SK-N-SH (cell line): ENCODE measurements at regions not wholly inside any gene's neighbourhood (a gene's known extent, or its start where the extent isn't known, plus 50 kb on each side); places are given as distances from the start of the nearest gene placed in this dataset.

Experiments used
- CTCF ChIA-PET: fragments of 300-600, 350-600 bp; formaldehyde crosslinking; extraction: SDS; loops from one replicate; lab custom pipeline; 2021; lab: Yijun Ruan, JAX
- POLR2A ChIA-PET: fragments of 350-600 bp; sonication (Branson Sonifier 250); formaldehyde crosslinking; extraction: SDS; loops from one replicate; lab custom pipeline; 2020; ENCODE audit warnings: antibody characterized with exemption, inconsistent platforms; lab: Yijun Ruan, JAX
- DNase-seq: peaks from one replicate; pipeline ENCODE4 v3.0.0; 2012
- H2AFZ ChIP-seq: fragments of 200-600 bp; sonication (generic); 2 replicates; pipeline ENCODE4 v1.8.1; 2016; ENCODE audit warnings: antibody characterized with exemption, mild to moderate bottlenecking, low read depth
- H3F3A ChIP-seq: fragments of 200-600 bp; sonication (generic); replicated peaks from 2 replicates; pipeline ENCODE3; 2016; ENCODE audit warnings: antibody characterized with exemption, mild to moderate bottlenecking; ENCODE audit not compliant: insufficient read depth
- H3K27ac ChIP-seq, 2 experiments: fragments of 200-500 bp in 1 of 2; fragments of 200-600 bp in 1 of 2; sonication (Bioruptor generic) in 1 of 2; sonication (generic), shearing (Covaris generic) in 1 of 2; 2 replicates each; pipeline versions ENCODE4 v1.5.1 to v1.6.1; 2014 to 2016; ENCODE audit warnings: low read depth in 2 of 2, inconsistent platforms in 1 of 2, low read length in 1 of 2, mild to moderate bottlenecking in 1 of 2, mixed read lengths in 1 of 2
- H3K27me3 ChIP-seq: fragments of 200-600 bp; sonication (generic), shearing (Covaris generic); 2 replicates; pipeline ENCODE4 v1.6.1; 2016; ENCODE audit warnings: mixed run types; ENCODE audit not compliant: insufficient read depth
- H3K36me3 ChIP-seq, 2 experiments: fragments of 200-500 bp in 1 of 2; fragments of 200-600 bp in 1 of 2; sonication (Bioruptor generic) in 1 of 2; sonication (generic) in 1 of 2; replicated peaks in 1 of 2; 2 replicates each; pipeline versions ENCODE3 to v1.5.1; 2014 to 2016; ENCODE audit warnings: low read length in 1 of 2, mild to moderate bottlenecking in 1 of 2; ENCODE audit not compliant: insufficient read depth in 2 of 2, control insufficient read depth in 1 of 2
- H3K4me1 ChIP-seq, 2 experiments: fragments of 200-500 bp in 1 of 2; fragments of 200-600 bp in 1 of 2; sonication (Bioruptor generic) in 1 of 2; sonication (generic), shearing (Covaris generic) in 1 of 2; 2 replicates each; pipeline versions ENCODE4 v1.5.1 to v1.6.1; 2014 to 2016; ENCODE audit warnings: low read depth in 1 of 2, low read length in 1 of 2, mixed run types in 1 of 2; ENCODE audit not compliant: insufficient read depth in 2 of 2, control insufficient read depth in 1 of 2
- H3K4me2 ChIP-seq: fragments of 200-600 bp; sonication (generic), shearing (Covaris generic); 2 replicates; pipeline ENCODE4 v1.6.1; 2017; ENCODE audit warnings: mixed run types
- H3K4me3 ChIP-seq, 2 experiments: fragments of 200-500 bp in 1 of 2; fragments of 200-600 bp in 1 of 2; sonication (Bioruptor generic) in 1 of 2; sonication (generic), shearing (Covaris generic) in 1 of 2; 2 replicates each; pipeline versions ENCODE4 v1.5.1 to v1.8.1; 2014 to 2016; ENCODE audit warnings: low read depth in 2 of 2, inconsistent platforms in 1 of 2, low read length in 1 of 2, mild to moderate bottlenecking in 1 of 2, mixed read lengths in 1 of 2, moderate library complexity in 1 of 2
- H3K79me2 ChIP-seq: fragments of 200-600 bp; sonication (generic); 2 replicates; pipeline ENCODE4 v1.8.1; 2017; ENCODE audit warnings: mild to moderate bottlenecking; ENCODE audit not compliant: insufficient read depth
- H3K9ac ChIP-seq: fragments of 200-600 bp; sonication (generic); 2 replicates; pipeline ENCODE4 v1.6.1; 2017; ENCODE audit warnings: mixed run types
- H3K9me2 ChIP-seq: fragments of 200-600 bp; sonication (generic); 2 replicates; pipeline ENCODE4 v1.6.1; 2017; ENCODE audit warnings: mixed run types
- H3K9me3 ChIP-seq: fragments of 200-600 bp; sonication (generic); 2 replicates; pipeline ENCODE4 v1.6.1; 2017; ENCODE audit warnings: mixed run types, mild to moderate bottlenecking, moderate library complexity
- H4K20me1 ChIP-seq: fragments of 200-600 bp; sonication (generic); 2 replicates; pipeline ENCODE4 v1.6.1; 2017; ENCODE audit warnings: mild to moderate bottlenecking, mixed run types; ENCODE audit not compliant: insufficient read depth
- ELF1 ChIP-seq: IDR thresholded peaks from 2 replicates; pipeline ENCODE4 v1.4.0; 2012
- EP300 ChIP-seq, 2 experiments: IDR thresholded peaks; 2 replicates each; pipeline versions ENCODE4 v1.4.0 to v1.6.1; 2012; ENCODE audit warnings: borderline replicate concordance in 1 of 2, low read depth in 1 of 2, low read length in 1 of 2
- FOXM1 ChIP-seq: IDR thresholded peaks from 2 replicates; pipeline ENCODE4 v1.4.0; 2012; ENCODE audit warnings: low read depth, mild to moderate bottlenecking
- GATA2 ChIP-seq: sonication (generic); formaldehyde crosslinking; IDR thresholded peaks from 2 replicates; pipeline ENCODE4 v1.5.0; 2020; ENCODE audit warnings: mild to moderate bottlenecking, missing genetic modification reagents
- MXI1 ChIP-seq: IDR thresholded peaks from 2 replicates; pipeline ENCODE4 v1.6.1; 2012; ENCODE audit warnings: mild to moderate bottlenecking, low read depth, low read length, improper control_type of control experiment
- NFIC ChIP-seq: IDR thresholded peaks from 2 replicates; pipeline ENCODE4 v1.4.0; 2012; ENCODE audit warnings: borderline replicate concordance
- RAD21 ChIP-seq: IDR thresholded peaks from 2 replicates; pipeline ENCODE4 v1.6.1; 2012; ENCODE audit warnings: mild to moderate bottlenecking, low read length
- RCOR1 ChIP-seq: fragments of 150-350 bp; IDR thresholded peaks from 2 replicates; pipeline ENCODE4 v1.6.1; 2017; ENCODE audit warnings: antibody characterized with exemption, low read length
- RFX5 ChIP-seq: IDR thresholded peaks from 2 replicates; pipeline ENCODE4 v1.6.1; 2012; ENCODE audit warnings: mild to moderate bottlenecking, improper control_type of control experiment, low read length
- RXRA ChIP-seq: IDR thresholded peaks from 2 replicates; pipeline ENCODE4 v1.4.0; 2012; ENCODE audit warnings: low read depth, mild to moderate bottlenecking, borderline replicate concordance
- TAF1 ChIP-seq: IDR thresholded peaks from 2 replicates; pipeline ENCODE4 v1.6.1; 2012; ENCODE audit warnings: low read depth, mild to moderate bottlenecking, low read length, moderate library complexity, borderline replicate concordance
- WGBS: methylation state at CpG from one replicate; pipeline ENCODE4 v1.1.6; 2017; ENCODE audit warnings: low lambda C conversion rate; 5-methylcytosine and 5-hydroxymethylcytosine counted together
- TF ChIP-seq, protein P1 (sequence below): fragments of 200-600 bp; sonication (generic); IDR thresholded peaks from 2 replicates; pipeline ENCODE4 v1.6.1; 2017; ENCODE audit warnings: antibody characterized with exemption, mild to moderate bottlenecking, moderate library complexity
- TF ChIP-seq, protein P2 (sequence below): IDR thresholded peaks from 2 replicates; pipeline ENCODE4 v1.6.1; 2012; ENCODE audit warnings: mild to moderate bottlenecking, low read depth, low read length, moderate library complexity
- TF ChIP-seq, protein P3 (sequence below): IDR thresholded peaks from 2 replicates; pipeline ENCODE4 v1.4.0; 2012; ENCODE audit warnings: low read depth, borderline replicate concordance

DNA sequence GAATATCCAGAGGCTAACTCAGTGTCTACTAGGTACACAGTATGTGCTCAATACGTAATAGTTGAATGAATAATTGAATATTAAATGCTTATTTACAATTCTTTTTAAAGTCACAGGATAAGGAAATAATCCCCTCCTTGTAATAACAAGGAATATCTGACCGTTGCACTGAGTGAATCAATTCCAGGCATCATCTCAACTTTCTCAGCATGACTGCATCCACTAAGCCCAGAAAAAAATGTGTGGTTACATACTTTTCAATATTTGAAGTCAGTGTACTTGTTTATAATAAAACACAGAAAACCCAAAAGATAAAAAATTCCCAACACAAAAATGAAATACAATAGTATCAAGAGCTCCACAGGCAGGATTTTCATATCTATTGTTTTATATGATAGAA is 105.4 kb downstream of the TMEM144 start:
- Histone ChIP-seq H3K27ac (peak overlapping the region in 1 of 2 experiments; percentile 91; a peak in 2 of 4 replicates), H3K9me2 (no peaks in the 10 kb centered on the region), H3K4me1 (peaks cover 0 to 16% of the 10 kb centered on the region in 2 experiments; a peak in 1 of 4 replicates), H3K9ac (peak overlapping the region; percentile 1; the same call in 1 of the 2 replicates), H3K4me2 (no peak overlapping the region), H3K36me3 (no peaks in the 10 kb centered on the region), H4K20me1 (no peaks in the 10 kb centered on the region), H3F3A (peaks cover 18% of the 10 kb centered on the region), H3K4me3 (no peak overlapping the region), H3K79me2 (no peaks in the 10 kb centered on the region), H3K9me3 (no peaks in the 10 kb centered on the region), H2AFZ (peak overlapping the region; percentile 79), H3K27me3 (no peaks in the 10 kb centered on the region)
- TF ChIP-seq TAF1 (no peak), RXRA (no peak), MXI1 (no peak), RFX5 (no peak)
- TF ChIP-seq, protein P1, sequence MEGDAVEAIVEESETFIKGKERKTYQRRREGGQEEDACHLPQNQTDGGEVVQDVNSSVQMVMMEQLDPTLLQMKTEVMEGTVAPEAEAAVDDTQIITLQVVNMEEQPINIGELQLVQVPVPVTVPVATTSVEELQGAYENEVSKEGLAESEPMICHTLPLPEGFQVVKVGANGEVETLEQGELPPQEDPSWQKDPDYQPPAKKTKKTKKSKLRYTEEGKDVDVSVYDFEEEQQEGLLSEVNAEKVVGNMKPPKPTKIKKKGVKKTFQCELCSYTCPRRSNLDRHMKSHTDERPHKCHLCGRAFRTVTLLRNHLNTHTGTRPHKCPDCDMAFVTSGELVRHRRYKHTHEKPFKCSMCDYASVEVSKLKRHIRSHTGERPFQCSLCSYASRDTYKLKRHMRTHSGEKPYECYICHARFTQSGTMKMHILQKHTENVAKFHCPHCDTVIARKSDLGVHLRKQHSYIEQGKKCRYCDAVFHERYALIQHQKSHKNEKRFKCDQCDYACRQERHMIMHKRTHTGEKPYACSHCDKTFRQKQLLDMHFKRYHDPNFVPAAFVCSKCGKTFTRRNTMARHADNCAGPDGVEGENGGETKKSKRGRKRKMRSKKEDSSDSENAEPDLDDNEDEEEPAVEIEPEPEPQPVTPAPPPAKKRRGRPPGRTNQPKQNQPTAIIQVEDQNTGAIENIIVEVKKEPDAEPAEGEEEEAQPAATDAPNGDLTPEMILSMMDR = no peak
- ChIA-PET CTCF (interaction anchor here (0.6 kb wide), 1 partner anchor 262 kb away, joined by 3 read pairs; no protein-coding TSS in a partner anchor), POLR2A (no interaction called here)
- no peak for DNase-seq
- WGBS = 22% methylated on average over 2 of the region's 2 CpGs

DNA sequence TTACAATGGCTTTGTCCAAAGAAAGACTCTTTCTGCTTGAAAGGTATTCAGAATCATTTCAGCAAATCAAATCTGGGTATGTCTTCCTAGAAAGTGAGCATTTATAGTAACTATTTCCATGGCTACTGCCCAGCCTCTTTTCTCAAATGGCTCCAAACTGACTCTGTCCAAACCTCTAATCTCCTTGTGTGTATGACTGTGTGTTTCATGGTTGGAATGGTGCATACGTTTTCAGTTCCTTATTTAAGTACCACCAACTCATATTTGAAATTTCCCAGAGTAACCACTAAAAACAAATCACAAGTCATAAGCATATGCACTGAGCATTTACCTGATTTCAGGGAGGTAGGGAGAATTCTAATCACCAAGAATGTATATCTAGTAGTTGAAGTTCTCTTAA is 106.0 kb downstream of the TMEM144 start:
- Histone ChIP-seq H4K20me1 (no peaks in the 10 kb centered on the region), H3K4me2 (no peak overlapping the region), H3K4me1 (peaks cover 0 to 16% of the 10 kb centered on the region in 2 experiments; a peak in 1 of 4 replicates), H3K9me2 (no peaks in the 10 kb centered on the region), H2AFZ (peak overlapping the region; percentile 79), H3K9ac (no peak overlapping the region), H3F3A (peaks cover 18% of the 10 kb centered on the region), H3K27ac (peak overlapping the region in 1 of 2 experiments; percentile 91; a peak in 2 of 4 replicates), H3K36me3 (no peaks in the 10 kb centered on the region), H3K79me2 (no peaks in the 10 kb centered on the region), H3K9me3 (no peaks in the 10 kb centered on the region), H3K27me3 (no peaks in the 10 kb centered on the region), H3K4me3 (no peak overlapping the region)
- ChIA-PET CTCF (no interaction called here), POLR2A (no interaction called here)
- DNase-seq = no peak
- WGBS = 43% methylated on average over 1 of the region's 1 CpG
- TF ChIP-seq, protein P2, sequence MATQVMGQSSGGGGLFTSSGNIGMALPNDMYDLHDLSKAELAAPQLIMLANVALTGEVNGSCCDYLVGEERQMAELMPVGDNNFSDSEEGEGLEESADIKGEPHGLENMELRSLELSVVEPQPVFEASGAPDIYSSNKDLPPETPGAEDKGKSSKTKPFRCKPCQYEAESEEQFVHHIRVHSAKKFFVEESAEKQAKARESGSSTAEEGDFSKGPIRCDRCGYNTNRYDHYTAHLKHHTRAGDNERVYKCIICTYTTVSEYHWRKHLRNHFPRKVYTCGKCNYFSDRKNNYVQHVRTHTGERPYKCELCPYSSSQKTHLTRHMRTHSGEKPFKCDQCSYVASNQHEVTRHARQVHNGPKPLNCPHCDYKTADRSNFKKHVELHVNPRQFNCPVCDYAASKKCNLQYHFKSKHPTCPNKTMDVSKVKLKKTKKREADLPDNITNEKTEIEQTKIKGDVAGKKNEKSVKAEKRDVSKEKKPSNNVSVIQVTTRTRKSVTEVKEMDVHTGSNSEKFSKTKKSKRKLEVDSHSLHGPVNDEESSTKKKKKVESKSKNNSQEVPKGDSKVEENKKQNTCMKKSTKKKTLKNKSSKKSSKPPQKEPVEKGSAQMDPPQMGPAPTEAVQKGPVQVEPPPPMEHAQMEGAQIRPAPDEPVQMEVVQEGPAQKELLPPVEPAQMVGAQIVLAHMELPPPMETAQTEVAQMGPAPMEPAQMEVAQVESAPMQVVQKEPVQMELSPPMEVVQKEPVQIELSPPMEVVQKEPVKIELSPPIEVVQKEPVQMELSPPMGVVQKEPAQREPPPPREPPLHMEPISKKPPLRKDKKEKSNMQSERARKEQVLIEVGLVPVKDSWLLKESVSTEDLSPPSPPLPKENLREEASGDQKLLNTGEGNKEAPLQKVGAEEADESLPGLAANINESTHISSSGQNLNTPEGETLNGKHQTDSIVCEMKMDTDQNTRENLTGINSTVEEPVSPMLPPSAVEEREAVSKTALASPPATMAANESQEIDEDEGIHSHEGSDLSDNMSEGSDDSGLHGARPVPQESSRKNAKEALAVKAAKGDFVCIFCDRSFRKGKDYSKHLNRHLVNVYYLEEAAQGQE = no peak
- TF ChIP-seq EP300 (IDR thresholded peaks at IDR 0.05; ENCODE audit: borderline replicate concordance in 1 of 2, low read depth in 1 of 2, low read length in 1 of 2) (no peak), ELF1 (no peak), NFIC (no peak), RXRA (no peak), RCOR1 (no peak), RAD21 (no peak), TAF1 (no peak), FOXM1 (no peak), MXI1 (no peak), GATA2 (CRISPR knock-in tag) (no peak)
- TF ChIP-seq, protein P3, sequence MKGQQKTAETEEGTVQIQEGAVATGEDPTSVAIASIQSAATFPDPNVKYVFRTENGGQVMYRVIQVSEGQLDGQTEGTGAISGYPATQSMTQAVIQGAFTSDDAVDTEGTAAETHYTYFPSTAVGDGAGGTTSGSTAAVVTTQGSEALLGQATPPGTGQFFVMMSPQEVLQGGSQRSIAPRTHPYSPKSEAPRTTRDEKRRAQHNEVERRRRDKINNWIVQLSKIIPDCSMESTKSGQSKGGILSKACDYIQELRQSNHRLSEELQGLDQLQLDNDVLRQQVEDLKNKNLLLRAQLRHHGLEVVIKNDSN = no peak
- TF ChIP-seq, all 33 proteins: peak for 0
